Fibroblast of pulmonary artery (primary cell): ENCODE measurements at regions not wholly inside any gene's neighbourhood (a gene's known extent, or its start where the extent isn't known, plus 50 kb on each side); places are given as distances from the start of the nearest gene placed in this dataset.

Source experiments
- DNase-seq: peaks from one replicate; pipeline ENCODE4 v3.0.0-alpha.2; 2010; ENCODE audit warnings: low read depth
- H3K4me3 ChIP-seq: replicated peaks from 2 replicates; pipeline ENCODE4 v1.5.1; 2011; ENCODE audit warnings: low read depth, mild to moderate bottlenecking, control low read depth, low read length, moderate library complexity
- CTCF ChIP-seq: IDR thresholded peaks from 2 replicates; pipeline ENCODE4 v1.5.1; 2011; ENCODE audit warnings: mild to moderate bottlenecking, control low read depth, low read length, inconsistent platforms; ENCODE audit errors: missing control alignments

DNA sequence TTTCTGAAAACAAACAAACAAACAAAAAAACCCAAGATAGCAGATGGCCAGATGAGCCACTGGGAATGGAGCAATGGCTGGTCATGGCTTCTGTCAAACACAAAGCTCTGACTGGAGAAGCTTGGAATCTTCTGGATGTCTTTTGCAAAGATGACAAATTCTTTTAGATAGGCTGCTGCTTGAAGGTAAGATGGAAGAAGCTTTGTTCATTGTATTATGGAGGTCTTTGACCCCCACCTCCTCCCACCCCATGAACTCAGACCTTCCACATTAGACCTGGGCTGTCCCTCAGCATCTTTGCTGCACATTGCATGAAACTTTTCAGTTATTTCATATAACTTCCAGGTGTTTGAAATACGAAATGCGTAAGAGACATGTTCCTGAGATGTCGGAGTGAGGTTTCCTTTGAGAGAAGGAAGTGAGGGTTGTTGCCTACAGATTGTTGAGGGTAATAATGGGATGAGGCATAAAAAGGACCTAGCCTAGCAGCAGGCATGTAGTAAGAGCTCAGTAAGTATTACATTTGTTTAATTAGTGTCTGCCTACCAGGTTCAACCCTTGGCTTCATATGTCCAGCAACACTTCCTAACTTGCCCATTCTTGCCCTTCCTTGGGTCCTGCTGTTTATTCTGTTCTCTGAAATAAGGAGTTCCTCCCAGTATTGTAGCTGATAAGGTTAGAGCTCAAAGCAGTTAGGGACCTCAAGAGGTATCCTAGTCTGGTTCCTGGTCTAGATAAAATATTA lies 51.4 kb upstream of the IER3 start:
- TF ChIP-seq CTCF = no peak
- no peak for DNase-seq
- H3K4me3 ChIP-seq = no peak overlapping the region
